ENCODE measurements at regions not wholly inside any gene's neighbourhood (a gene's known extent, or its start where the extent isn't known, plus 50 kb on each side); places are given as distances from the start of the nearest gene placed in this dataset.

- no peak overlapping the region for H3K27ac Mint-ChIP-seq
- CTCF ChIA-PET, result no interaction called here
- Histone ChIP-seq H3K9me3 (ENCODE audit: control extremely low read depth in 1 of 3, control insufficient read depth in 2 of 3, insufficient read depth in 1 of 3, low read length in 2 of 3) (peaks cover 0 to 11% (median 0%) of the 10 kb centered on the region in 3 donors), H4K20me1 (ENCODE audit: control insufficient read depth, insufficient read depth, low read length, poor library complexity, severe bottlenecking) (no peaks in the 10 kb centered on the region), H3K79me2 (ENCODE audit: control insufficient read depth, insufficient read depth, low read length) (no peaks in the 10 kb centered on the region), H3K36me3 (replicated peaks in 1 of 2; ENCODE audit: control extremely low read depth in 1 of 2, control insufficient read depth in 1 of 2, extremely low read depth in 1 of 2, insufficient read depth in 2 of 2, low read length in 1 of 2) (no peaks in the 10 kb centered on the region), H3K4me2 (replicated peaks; ENCODE audit: low read depth, low read length, poor library complexity, severe bottlenecking) (no peak overlapping the region), H3K27me3 (replicated peaks in 1 of 4; ENCODE audit: control extremely low read depth in 1 of 4, control insufficient read depth in 3 of 4, insufficient read depth in 4 of 4, low read length in 3 of 4) (no peaks in the 10 kb centered on the region), H3K27ac (ENCODE audit: low read length in 2 of 2) (no peak overlapping the region), H3K4me1 (ENCODE audit: control insufficient read depth in 2 of 2, insufficient read depth in 2 of 2, low read length in 2 of 2) (no peaks in the 10 kb centered on the region), H2AFZ (ENCODE audit: insufficient read depth, low read depth, low read length, poor library complexity, severe bottlenecking) (no peak overlapping the region), H3K4me3 (ENCODE audit: control extremely low read depth in 1 of 5, extremely low read depth in 1 of 5, insufficient read depth in 1 of 5, low read depth in 2 of 5, low read length in 4 of 5) (no peak overlapping the region), H3K9ac (ENCODE audit: low read length) (no peak overlapping the region)
- no peak for ATAC-seq (ENCODE audit: low read depth)
- POLR2A ChIA-PET, result no interaction called here
- DNase-seq, result no peak
- intact Hi-C loops (cut with micrococcal nuclease), result no loop called here
- no peaks in the 10 kb centered on the region for H3K4me1 Mint-ChIP-seq
- H3K4me3 Mint-ChIP-seq, result no peak overlapping the region
- no peak for TF ChIP-seq EZH2 (IDR thresholded peaks at IDR 0.05; ENCODE audit: borderline replicate concordance, insufficient read depth, low read depth, low read length, poor library complexity, severe bottlenecking)
- TF ChIP-seq, protein P1, sequence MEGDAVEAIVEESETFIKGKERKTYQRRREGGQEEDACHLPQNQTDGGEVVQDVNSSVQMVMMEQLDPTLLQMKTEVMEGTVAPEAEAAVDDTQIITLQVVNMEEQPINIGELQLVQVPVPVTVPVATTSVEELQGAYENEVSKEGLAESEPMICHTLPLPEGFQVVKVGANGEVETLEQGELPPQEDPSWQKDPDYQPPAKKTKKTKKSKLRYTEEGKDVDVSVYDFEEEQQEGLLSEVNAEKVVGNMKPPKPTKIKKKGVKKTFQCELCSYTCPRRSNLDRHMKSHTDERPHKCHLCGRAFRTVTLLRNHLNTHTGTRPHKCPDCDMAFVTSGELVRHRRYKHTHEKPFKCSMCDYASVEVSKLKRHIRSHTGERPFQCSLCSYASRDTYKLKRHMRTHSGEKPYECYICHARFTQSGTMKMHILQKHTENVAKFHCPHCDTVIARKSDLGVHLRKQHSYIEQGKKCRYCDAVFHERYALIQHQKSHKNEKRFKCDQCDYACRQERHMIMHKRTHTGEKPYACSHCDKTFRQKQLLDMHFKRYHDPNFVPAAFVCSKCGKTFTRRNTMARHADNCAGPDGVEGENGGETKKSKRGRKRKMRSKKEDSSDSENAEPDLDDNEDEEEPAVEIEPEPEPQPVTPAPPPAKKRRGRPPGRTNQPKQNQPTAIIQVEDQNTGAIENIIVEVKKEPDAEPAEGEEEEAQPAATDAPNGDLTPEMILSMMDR (IDR thresholded peaks at IDR 0.05), result no peak
- WGBS (ENCODE audit: insufficient coverage), result 66% methylated on average over 19 of the region's 20 CpGs
- no peaks in the 10 kb centered on the region for H3K27me3 Mint-ChIP-seq
- peaks cover 2% of the 10 kb centered on the region for H3K9me3 Mint-ChIP-seq (ENCODE audit: insufficient read depth)
These were observed 115.1 kb upstream of the TSLP start for GRCh38 chr5:110956280-110956912.

GRCh38 chr5:110956913-110957813 lies 114.3 kb upstream of the TSLP start:
- Histone ChIP-seq H3K4me1 (ENCODE audit: control insufficient read depth in 2 of 2, insufficient read depth in 2 of 2, low read length in 2 of 2) (no peaks in the 10 kb centered on the region), H3K27ac (ENCODE audit: low read length in 2 of 2) (no peak overlapping the region), H3K9me3 (ENCODE audit: control extremely low read depth in 1 of 3, control insufficient read depth in 2 of 3, insufficient read depth in 1 of 3, low read length in 2 of 3) (peaks cover 0 to 11% (median 0%) of the 10 kb centered on the region in 3 donors), H4K20me1 (ENCODE audit: control insufficient read depth, insufficient read depth, low read length, poor library complexity, severe bottlenecking) (no peaks in the 10 kb centered on the region), H2AFZ (ENCODE audit: insufficient read depth, low read depth, low read length, poor library complexity, severe bottlenecking) (no peak overlapping the region), H3K4me2 (replicated peaks; ENCODE audit: low read depth, low read length, poor library complexity, severe bottlenecking) (no peak overlapping the region), H3K4me3 (ENCODE audit: control extremely low read depth in 1 of 5, extremely low read depth in 1 of 5, insufficient read depth in 1 of 5, low read depth in 2 of 5, low read length in 4 of 5) (no peak overlapping the region), H3K9ac (ENCODE audit: low read length) (no peak overlapping the region), H3K36me3 (replicated peaks in 1 of 2; ENCODE audit: control extremely low read depth in 1 of 2, control insufficient read depth in 1 of 2, extremely low read depth in 1 of 2, insufficient read depth in 2 of 2, low read length in 1 of 2) (no peaks in the 10 kb centered on the region), H3K79me2 (ENCODE audit: control insufficient read depth, insufficient read depth, low read length) (no peaks in the 10 kb centered on the region), H3K27me3 (replicated peaks in 1 of 4; ENCODE audit: control extremely low read depth in 1 of 4, control insufficient read depth in 3 of 4, insufficient read depth in 4 of 4, low read length in 3 of 4) (no peaks in the 10 kb centered on the region)
- ATAC-seq (ENCODE audit: low read depth) (no peak), DNase-seq (no peak)
- intact Hi-C loops (cut with micrococcal nuclease), result no loop called here
- Mint-ChIP-seq H3K27me3 (no peaks in the 10 kb centered on the region), H3K9me3 (ENCODE audit: insufficient read depth) (peaks cover 2% of the 10 kb centered on the region), H3K27ac (no peak overlapping the region), H3K4me3 (no peak overlapping the region), H3K4me1 (no peaks in the 10 kb centered on the region)
- 78% methylated on average over 10 of the region's 12 CpGs for WGBS (ENCODE audit: insufficient coverage)
- ChIA-PET POLR2A (no interaction called here), CTCF (no interaction called here)
- TF ChIP-seq, protein P1 (IDR thresholded peaks at IDR 0.05), result no peak
- TF ChIP-seq EZH2 (IDR thresholded peaks at IDR 0.05; ENCODE audit: borderline replicate concordance, insufficient read depth, low read depth, low read length, poor library complexity, severe bottlenecking), result no peak

Data from B cell (primary cell).